ENCODE measurements at regions not wholly inside any gene's neighbourhood (a gene's known extent, or its start where the extent isn't known, plus 50 kb on each side); places are given as distances from the start of the nearest gene placed in this dataset.

- dilution Hi-C loops (cut with MboI; ENCODE audit: extremely low pct_ligation_motif_present, low sequenced_read_pairs) = no loop called here
Observed at GRCh38 chr3:153673853-153674252, 447.3 kb upstream of the ARHGEF26 start.

GRCh38 chr3:153679714-153680113, 441.5 kb upstream of the ARHGEF26 start:
- Histone ChIP-seq H3K4me3 (ENCODE audit: control insufficient read depth in 2 of 3, extremely low read depth in 1 of 3, insufficient read depth in 2 of 3, low read depth in 1 of 3, low read length in 3 of 3) (no peak overlapping the region), H3K79me2 (ENCODE audit: control insufficient read depth, insufficient read depth, low read length) (no peaks in the 10 kb centered on the region), H3K9me1 (ENCODE audit: control insufficient read depth, extremely low read depth, insufficient read depth, low read length) (no peaks in the 10 kb centered on the region), H3K27me3 (ENCODE audit: control insufficient read depth, extremely low read depth, insufficient read depth, low read length) (no peaks in the 10 kb centered on the region), H3K9me3 (ENCODE audit: control insufficient read depth, low read depth, low read length) (no peaks in the 10 kb centered on the region), H3K4me1 (ENCODE audit: control insufficient read depth, extremely low read depth, insufficient read depth, low read length) (no peaks in the 10 kb centered on the region), H3K27ac (ENCODE audit: control insufficient read depth, insufficient read depth, low read length) (no peak overlapping the region), H3K36me3 (ENCODE audit: control insufficient read depth in 2 of 2, extremely low read depth in 1 of 2, insufficient read depth in 2 of 2, low read length in 2 of 2) (no peaks in the 10 kb centered on the region), H2AFZ (ENCODE audit: control insufficient read depth, low read length) (no peak overlapping the region), H3K4me2 (ENCODE audit: control insufficient read depth, extremely low read depth, insufficient read depth, low read depth, low read length) (no peak overlapping the region), H3K9ac (ENCODE audit: control insufficient read depth, extremely low read depth, insufficient read depth, low read length) (no peak overlapping the region), H4K20me1 (ENCODE audit: control insufficient read depth, extremely low read depth, insufficient read depth, low read length) (no peaks in the 10 kb centered on the region)
- dilution Hi-C loops (cut with MboI; ENCODE audit: extremely low pct_ligation_motif_present, low sequenced_read_pairs) = no loop called here
- no peak for DNase-seq (ENCODE audit: low read depth, low spot score)
- no peak for TF ChIP-seq CTCF (optimal IDR thresholded peaks at IDR 0.05 in 1 of 3, IDR thresholded peaks at IDR 0.05 in 1 of 3, conservative IDR thresholded peaks at IDR 0.05 in 1 of 3; ENCODE audit: extremely low read depth in 1 of 3, insufficient read depth in 2 of 3, low read length in 3 of 3)
- no peak for TF ChIP-seq EZH2 (IDR thresholded peaks at IDR 0.05; ENCODE audit: low read length)
- no peak for FAIRE-seq

More at GRCh38 chr3:153673853-153674252, 447.3 kb upstream of the ARHGEF26 start:
- no peaks in the 10 kb centered on the region for H3K36me3 ChIP-seq (ENCODE audit: control insufficient read depth in 2 of 2, extremely low read depth in 1 of 2, insufficient read depth in 2 of 2, low read length in 2 of 2)
- no peaks in the 10 kb centered on the region for H3K9me3 ChIP-seq (ENCODE audit: control insufficient read depth, low read depth, low read length)
- no peaks in the 10 kb centered on the region for H4K20me1 ChIP-seq (ENCODE audit: control insufficient read depth, extremely low read depth, insufficient read depth, low read length)
- H3K9ac ChIP-seq (ENCODE audit: control insufficient read depth, extremely low read depth, insufficient read depth, low read length) = no peak overlapping the region
- TF ChIP-seq EZH2 (IDR thresholded peaks at IDR 0.05; ENCODE audit: low read length) (no peak), CTCF (optimal IDR thresholded peaks at IDR 0.05 in 1 of 3, IDR thresholded peaks at IDR 0.05 in 1 of 3, conservative IDR thresholded peaks at IDR 0.05 in 1 of 3; ENCODE audit: extremely low read depth in 1 of 3, insufficient read depth in 2 of 3, low read length in 3 of 3) (no peak)
- no peak overlapping the region for H3K27ac ChIP-seq (ENCODE audit: control insufficient read depth, insufficient read depth, low read length)
- FAIRE-seq = no peak
- H2AFZ ChIP-seq (ENCODE audit: control insufficient read depth, low read length) = no peak overlapping the region
- no peak for DNase-seq (ENCODE audit: low read depth, low spot score)
- no peaks in the 10 kb centered on the region for H3K79me2 ChIP-seq (ENCODE audit: control insufficient read depth, insufficient read depth, low read length)
- H3K27me3 ChIP-seq (ENCODE audit: control insufficient read depth, extremely low read depth, insufficient read depth, low read length) = no peaks in the 10 kb centered on the region
- H3K4me3 ChIP-seq (ENCODE audit: control insufficient read depth in 2 of 3, extremely low read depth in 1 of 3, insufficient read depth in 2 of 3, low read depth in 1 of 3, low read length in 3 of 3) = no peak overlapping the region
- no peaks in the 10 kb centered on the region for H3K4me1 ChIP-seq (ENCODE audit: control insufficient read depth, extremely low read depth, insufficient read depth, low read length)
- no peaks in the 10 kb centered on the region for H3K9me1 ChIP-seq (ENCODE audit: control insufficient read depth, extremely low read depth, insufficient read depth, low read length)
- H3K4me2 ChIP-seq (ENCODE audit: control insufficient read depth, extremely low read depth, insufficient read depth, low read depth, low read length) = no peak overlapping the region
